ENCODE measurements at regions not wholly inside any gene's neighbourhood (a gene's known extent, or its start where the extent isn't known, plus 50 kb on each side); places are given as distances from the start of the nearest gene placed in this dataset.

- no peak for DNase-seq (ENCODE audit: low read depth)
- no peak overlapping the region for H3K4me3 ChIP-seq (ENCODE audit: low read depth, low read length)
- TF ChIP-seq POLR2A (IDR thresholded peaks at IDR 0.05; ENCODE audit: extremely low read depth, insufficient read length) (no peak), MYC (IDR thresholded peaks at IDR 0.05; ENCODE audit: low read depth, low read length) (no peak), CTCF (IDR thresholded peaks at IDR 0.05; ENCODE audit: low read depth, low read length) (no peak), MAX (IDR thresholded peaks at IDR 0.05; ENCODE audit: low read depth, low read length) (no peak)
These were observed 72.2 kb upstream of the EXOC4 start for GRCh38 chr7:133180717-133181116.

- no peak for DNase-seq (ENCODE audit: low read depth)
- H3K4me3 ChIP-seq (ENCODE audit: low read depth, low read length) = no peak overlapping the region
- no peak for TF ChIP-seq CTCF (IDR thresholded peaks at IDR 0.05; ENCODE audit: low read depth, low read length)
- TF ChIP-seq POLR2A (IDR thresholded peaks at IDR 0.05; ENCODE audit: extremely low read depth, insufficient read length) = no peak
- TF ChIP-seq MAX (IDR thresholded peaks at IDR 0.05; ENCODE audit: low read depth, low read length) = no peak
- TF ChIP-seq MYC (IDR thresholded peaks at IDR 0.05; ENCODE audit: low read depth, low read length) = no peak
These were observed 69.7 kb upstream of the EXOC4 start for GRCh38 chr7:133183042-133183794.

GRCh38 chr7:133183969-133184368 lies 68.9 kb upstream of the EXOC4 start:
- no peak for DNase-seq (ENCODE audit: low read depth)
- no peak overlapping the region for H3K4me3 ChIP-seq (ENCODE audit: low read depth, low read length)
- TF ChIP-seq MYC (IDR thresholded peaks at IDR 0.05; ENCODE audit: low read depth, low read length) (no peak), MAX (IDR thresholded peaks at IDR 0.05; ENCODE audit: low read depth, low read length) (no peak), POLR2A (IDR thresholded peaks at IDR 0.05; ENCODE audit: extremely low read depth, insufficient read length) (no peak), CTCF (IDR thresholded peaks at IDR 0.05; ENCODE audit: low read depth, low read length) (no peak)

GRCh38 chr7:133185512-133185911 lies 67.4 kb upstream of the EXOC4 start:
- no peak for DNase-seq (ENCODE audit: low read depth)
- H3K4me3 ChIP-seq (ENCODE audit: low read depth, low read length) = no peak overlapping the region
- TF ChIP-seq MYC (IDR thresholded peaks at IDR 0.05; ENCODE audit: low read depth, low read length) = no peak
- TF ChIP-seq POLR2A (IDR thresholded peaks at IDR 0.05; ENCODE audit: extremely low read depth, insufficient read length) = no peak
- no peak for TF ChIP-seq CTCF (IDR thresholded peaks at IDR 0.05; ENCODE audit: low read depth, low read length)
- no peak for TF ChIP-seq MAX (IDR thresholded peaks at IDR 0.05; ENCODE audit: low read depth, low read length)

- no peak for TF ChIP-seq MYC (IDR thresholded peaks at IDR 0.05; ENCODE audit: low read depth, low read length)
- no peak overlapping the region for H3K4me3 ChIP-seq (ENCODE audit: low read depth, low read length)
These were observed 66.8 kb upstream of the EXOC4 start for GRCh38 chr7:133186060-133186459.

GRCh38 chr7:133190172-133190528 lies 62.7 kb upstream of the EXOC4 start:
- no peak overlapping the region for H3K4me3 ChIP-seq (ENCODE audit: low read depth, low read length)
- no peak for DNase-seq (ENCODE audit: low read depth)
- TF ChIP-seq CTCF (IDR thresholded peaks at IDR 0.05; ENCODE audit: low read depth, low read length) (no peak), MAX (IDR thresholded peaks at IDR 0.05; ENCODE audit: low read depth, low read length) (no peak), MYC (IDR thresholded peaks at IDR 0.05; ENCODE audit: low read depth, low read length) (no peak), POLR2A (IDR thresholded peaks at IDR 0.05; ENCODE audit: extremely low read depth, insufficient read length) (no peak)

More at GRCh38 chr7:133186060-133186459, 66.8 kb upstream of the EXOC4 start:
- no peak for DNase-seq (ENCODE audit: low read depth)

Measured in NB4 (cell line).